HFFc6 (cell line): ENCODE measurements at regions not wholly inside any gene's neighbourhood (a gene's known extent, or its start where the extent isn't known, plus 50 kb on each side); places are given as distances from the start of the nearest gene placed in this dataset.

Experiments
- DNase-seq: peaks from one replicate; pipeline ENCODE4 v3.0.0-alpha.2; 2018
- H3K27ac Mint-ChIP-seq: 2 replicates; pipeline ENCODE4 v1.8.0; 2020; ENCODE audit warnings: mild to moderate bottlenecking, mixed read lengths
- H3K27me3 Mint-ChIP-seq: 2 replicates; pipeline ENCODE4 v1.8.0; 2021; ENCODE audit warnings: mild to moderate bottlenecking, moderate library complexity, mixed read lengths; ENCODE audit not compliant: insufficient read depth
- H3K36me3 Mint-ChIP-seq: 2 replicates; pipeline ENCODE4 v1.8.0; 2021; ENCODE audit warnings: low read depth, mixed read lengths
- H3K4me1 Mint-ChIP-seq: 2 replicates; pipeline ENCODE4 v1.8.0; 2020; ENCODE audit warnings: low read depth, mixed read lengths
- H3K4me3 Mint-ChIP-seq: 2 replicates; pipeline ENCODE4 v1.8.0; 2020; ENCODE audit warnings: mild to moderate bottlenecking, moderate library complexity, mixed read lengths
- H3K9me3 Mint-ChIP-seq: 2 replicates; pipeline ENCODE4 v1.8.0; 2020; ENCODE audit warnings: mild to moderate bottlenecking, mixed read lengths
- CTCF ChIP-seq: fragments of 200-600 bp; sonication (generic); IDR thresholded peaks from 2 replicates; pipeline ENCODE4 v1.5.0; 2021; ENCODE audit warnings: antibody characterized with exemption, mild to moderate bottlenecking

GRCh38 chr5:175001311-175001710, 276.9 kb downstream of the MSX2 start:
- Mint-ChIP-seq H3K9me3 (peaks cover 65% of the 10 kb centered on the region), H3K4me3 (no peak overlapping the region), H3K36me3 (peaks cover 18% of the 10 kb centered on the region), H3K4me1 (no peaks in the 10 kb centered on the region), H3K27ac (no peak overlapping the region), H3K27me3 (peaks cover 5% of the 10 kb centered on the region; the same call in 1 of the 2 replicates)
- no peak for TF ChIP-seq CTCF
- DNase-seq = no peak

- DNase-seq = no peak
- peaks cover 10% of the 10 kb centered on the region for H3K36me3 Mint-ChIP-seq
- no peak for TF ChIP-seq CTCF
- H3K27me3 Mint-ChIP-seq = peaks cover 2% of the 10 kb centered on the region; the same call in 1 of the 2 replicates
- H3K9me3 Mint-ChIP-seq = peaks cover 55% of the 10 kb centered on the region
- no peak overlapping the region for H3K27ac Mint-ChIP-seq
- H3K4me3 Mint-ChIP-seq = no peak overlapping the region
- H3K4me1 Mint-ChIP-seq = no peaks in the 10 kb centered on the region
These were observed 275.2 kb downstream of the MSX2 start for GRCh38 chr5:174999581-174999980.

- H3K9me3 Mint-ChIP-seq = peaks cover 41% of the 10 kb centered on the region
- 0 out of 2 replicates have a peak, but pooled peaks cover 4% of the 10 kb centered on the region for H3K36me3 Mint-ChIP-seq
- H3K27me3 Mint-ChIP-seq = peaks cover 2% of the 10 kb centered on the region; the same call in 1 of the 2 replicates
- no peak for DNase-seq
- H3K4me3 Mint-ChIP-seq = no peak overlapping the region
- H3K27ac Mint-ChIP-seq = no peak overlapping the region
- no peak for TF ChIP-seq CTCF
- no peaks in the 10 kb centered on the region for H3K4me1 Mint-ChIP-seq
These were observed 273.8 kb downstream of the MSX2 start for GRCh38 chr5:174998131-174998730.

- H3K36me3 Mint-ChIP-seq = peaks cover 5% of the 10 kb centered on the region; the same call in 1 of the 2 replicates
- H3K9me3 Mint-ChIP-seq = peaks cover 42% of the 10 kb centered on the region
- H3K4me1 Mint-ChIP-seq = no peaks in the 10 kb centered on the region
- no peak overlapping the region for H3K4me3 Mint-ChIP-seq
- H3K27me3 Mint-ChIP-seq = peaks cover 2% of the 10 kb centered on the region; the same call in 1 of the 2 replicates
- no peak for DNase-seq
- no peak for TF ChIP-seq CTCF
- no peak overlapping the region for H3K27ac Mint-ChIP-seq
These were observed 273.3 kb downstream of the MSX2 start for GRCh38 chr5:174997688-174998087.

- H3K27me3 Mint-ChIP-seq = peaks cover 2% of the 10 kb centered on the region; the same call in 1 of the 2 replicates
- H3K4me3 Mint-ChIP-seq = no peak overlapping the region
- peaks cover 38% of the 10 kb centered on the region for H3K9me3 Mint-ChIP-seq
- TF ChIP-seq CTCF = no peak
- DNase-seq = no peak
- H3K36me3 Mint-ChIP-seq = peaks cover 9% of the 10 kb centered on the region; the same call in 1 of the 2 replicates
- no peaks in the 10 kb centered on the region for H3K4me1 Mint-ChIP-seq
- H3K27ac Mint-ChIP-seq = no peak overlapping the region
These were observed 272.6 kb downstream of the MSX2 start for GRCh38 chr5:174996941-174997340.
